ENCODE measurements at regions not wholly inside any gene's neighbourhood (a gene's known extent, or its start where the extent isn't known, plus 50 kb on each side); places are given as distances from the start of the nearest gene placed in this dataset.
"Not testable (repeated sequence)": the region's sequence is repeated elsewhere in the genome, so short reads cannot be mapped to it uniquely, and the experiment has no call there.

DNA sequence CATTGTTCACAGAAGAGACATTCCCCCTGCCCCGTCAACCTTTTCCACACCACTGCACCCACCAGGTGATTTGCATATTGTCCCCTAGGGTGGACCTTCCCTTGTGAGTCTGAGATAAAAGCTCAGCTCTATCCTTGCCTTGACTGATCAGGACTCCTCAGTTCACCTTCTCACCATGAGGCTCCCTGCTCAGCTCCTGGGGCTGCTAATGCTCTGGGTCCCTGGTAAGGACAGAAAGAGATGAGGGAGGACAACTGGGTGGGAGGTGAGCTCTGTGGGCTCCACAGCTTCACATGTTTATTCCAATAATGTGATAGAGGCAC is 1160.1 kb downstream of the RPIA start:
- H3K27me3 ChIP-seq (ENCODE audit: insufficient read depth, low read length): peaks cover 6% of the 10 kb centered on the region
- DNase-seq (ENCODE audit: insufficient read length, low spot score, missing footprints): no peak
- H3K36me3 ChIP-seq (ENCODE audit: insufficient read depth, low read length): no peaks in the 10 kb centered on the region
- H3K4me2 ChIP-seq (ENCODE audit: insufficient read depth, low read length): no peak overlapping the region
- no peaks in the 10 kb centered on the region for H3K4me1 ChIP-seq (ENCODE audit: insufficient read depth, low read length)
- no peaks in the 10 kb centered on the region for H3K79me2 ChIP-seq (ENCODE audit: insufficient read depth, low read length)
- no peak overlapping the region for H3K4me3 ChIP-seq (ENCODE audit: insufficient read depth, low read length)
- H3K9me3 ChIP-seq (ENCODE audit: low read depth, low read length): no peaks in the 10 kb centered on the region
- no peaks in the 10 kb centered on the region for H4K20me1 ChIP-seq (ENCODE audit: insufficient read depth, low read length)
- no peak overlapping the region for H3K27ac ChIP-seq (ENCODE audit: low read depth, low read length)
- no peak overlapping the region for H2AFZ ChIP-seq (ENCODE audit: low read length)
- TF ChIP-seq, protein P1, sequence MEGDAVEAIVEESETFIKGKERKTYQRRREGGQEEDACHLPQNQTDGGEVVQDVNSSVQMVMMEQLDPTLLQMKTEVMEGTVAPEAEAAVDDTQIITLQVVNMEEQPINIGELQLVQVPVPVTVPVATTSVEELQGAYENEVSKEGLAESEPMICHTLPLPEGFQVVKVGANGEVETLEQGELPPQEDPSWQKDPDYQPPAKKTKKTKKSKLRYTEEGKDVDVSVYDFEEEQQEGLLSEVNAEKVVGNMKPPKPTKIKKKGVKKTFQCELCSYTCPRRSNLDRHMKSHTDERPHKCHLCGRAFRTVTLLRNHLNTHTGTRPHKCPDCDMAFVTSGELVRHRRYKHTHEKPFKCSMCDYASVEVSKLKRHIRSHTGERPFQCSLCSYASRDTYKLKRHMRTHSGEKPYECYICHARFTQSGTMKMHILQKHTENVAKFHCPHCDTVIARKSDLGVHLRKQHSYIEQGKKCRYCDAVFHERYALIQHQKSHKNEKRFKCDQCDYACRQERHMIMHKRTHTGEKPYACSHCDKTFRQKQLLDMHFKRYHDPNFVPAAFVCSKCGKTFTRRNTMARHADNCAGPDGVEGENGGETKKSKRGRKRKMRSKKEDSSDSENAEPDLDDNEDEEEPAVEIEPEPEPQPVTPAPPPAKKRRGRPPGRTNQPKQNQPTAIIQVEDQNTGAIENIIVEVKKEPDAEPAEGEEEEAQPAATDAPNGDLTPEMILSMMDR (IDR thresholded peaks at IDR 0.05; ENCODE audit: extremely low read depth, low read depth, low read length): no peak

DNA sequence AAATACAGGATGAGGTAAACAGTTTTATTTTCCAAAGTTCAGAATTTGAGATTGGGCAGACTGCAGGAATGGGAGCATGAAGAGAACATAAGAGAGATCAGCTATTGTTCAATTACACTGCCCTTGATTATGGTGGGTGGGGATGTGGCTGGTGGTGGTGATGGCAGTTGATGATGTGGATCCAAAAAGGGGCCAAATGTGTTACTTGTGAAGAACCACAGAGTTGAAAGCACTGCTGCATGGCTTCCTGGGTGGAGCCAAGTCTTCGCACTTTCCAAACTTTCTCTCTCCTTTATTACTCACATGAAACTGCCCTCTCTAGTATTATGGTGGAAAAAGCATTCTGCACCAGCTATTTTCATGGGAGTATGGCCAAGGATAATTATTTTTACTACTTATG is 1162.0 kb downstream of the RPIA start:
- H3K9me3 ChIP-seq (ENCODE audit: low read depth, low read length); H3K79me2 ChIP-seq (ENCODE audit: insufficient read depth, low read length); H4K20me1 ChIP-seq (ENCODE audit: insufficient read depth, low read length); H3K4me1 ChIP-seq (ENCODE audit: insufficient read depth, low read length); H3K27me3 ChIP-seq (ENCODE audit: insufficient read depth, low read length); H3K4me2 ChIP-seq (ENCODE audit: insufficient read depth, low read length); H3K4me3 ChIP-seq (ENCODE audit: insufficient read depth, low read length); H3K36me3 ChIP-seq (ENCODE audit: insufficient read depth, low read length); H3K27ac ChIP-seq (ENCODE audit: low read depth, low read length); H2AFZ ChIP-seq (ENCODE audit: low read length); DNase-seq (ENCODE audit: insufficient read length, low spot score, missing footprints): not testable (repeated sequence)

DNA sequence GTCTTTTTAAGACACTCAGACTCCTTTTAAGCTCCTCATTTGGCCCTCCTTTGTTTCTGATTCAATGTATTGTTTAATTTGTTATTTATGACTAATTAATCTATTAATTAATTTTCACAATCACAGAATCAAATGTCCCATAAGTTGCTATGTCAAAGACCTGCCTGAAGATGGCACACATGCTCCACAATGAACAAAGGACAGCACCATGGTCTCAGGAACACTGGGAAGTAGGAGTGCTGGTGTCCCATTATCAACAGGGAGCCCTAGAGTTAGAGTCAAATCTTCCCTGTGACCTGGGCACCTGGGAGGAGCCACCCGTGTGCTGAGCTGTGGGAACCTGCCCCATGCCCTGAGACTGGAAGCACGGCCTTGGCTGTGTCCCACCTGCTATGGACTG is 1164.3 kb downstream of the RPIA start:
- H3K27me3 ChIP-seq (ENCODE audit: insufficient read depth, low read length); H3K27ac ChIP-seq (ENCODE audit: low read depth, low read length); H3K4me2 ChIP-seq (ENCODE audit: insufficient read depth, low read length); H3K36me3 ChIP-seq (ENCODE audit: insufficient read depth, low read length); H3K4me1 ChIP-seq (ENCODE audit: insufficient read depth, low read length); H2AFZ ChIP-seq (ENCODE audit: low read length); H3K9me3 ChIP-seq (ENCODE audit: low read depth, low read length); H4K20me1 ChIP-seq (ENCODE audit: insufficient read depth, low read length); H3K4me3 ChIP-seq (ENCODE audit: insufficient read depth, low read length); H3K79me2 ChIP-seq (ENCODE audit: insufficient read depth, low read length); DNase-seq (ENCODE audit: insufficient read length, low spot score, missing footprints): not testable (repeated sequence)

DNA sequence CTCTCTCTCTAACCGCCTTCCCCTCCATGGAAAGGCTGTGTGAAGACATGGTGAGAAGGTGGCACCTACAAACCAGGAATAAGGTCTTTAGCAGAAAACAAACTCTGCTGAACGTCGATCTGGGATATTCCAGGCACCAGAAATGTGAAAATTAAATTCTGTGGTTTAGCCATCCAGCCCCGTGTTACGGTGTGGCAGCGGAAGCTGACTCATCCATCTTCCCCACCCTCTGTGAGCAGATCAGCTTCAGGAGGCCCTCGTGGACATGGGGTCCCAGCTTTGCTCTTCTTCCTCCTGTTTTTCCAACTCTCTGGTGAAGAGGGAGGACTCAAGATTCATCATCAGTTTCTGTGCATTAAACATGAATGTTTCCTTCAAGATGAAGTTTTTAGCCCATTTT is 1164.8 kb downstream of the RPIA start:
- not testable (repeated sequence) for H3K4me1 ChIP-seq (ENCODE audit: insufficient read depth, low read length); H4K20me1 ChIP-seq (ENCODE audit: insufficient read depth, low read length); H3K27ac ChIP-seq (ENCODE audit: low read depth, low read length); DNase-seq (ENCODE audit: insufficient read length, low spot score, missing footprints); H3K9me3 ChIP-seq (ENCODE audit: low read depth, low read length); H2AFZ ChIP-seq (ENCODE audit: low read length); H3K27me3 ChIP-seq (ENCODE audit: insufficient read depth, low read length); H3K36me3 ChIP-seq (ENCODE audit: insufficient read depth, low read length); H3K4me3 ChIP-seq (ENCODE audit: insufficient read depth, low read length); H3K4me2 ChIP-seq (ENCODE audit: insufficient read depth, low read length); H3K79me2 ChIP-seq (ENCODE audit: insufficient read depth, low read length)

DNA sequence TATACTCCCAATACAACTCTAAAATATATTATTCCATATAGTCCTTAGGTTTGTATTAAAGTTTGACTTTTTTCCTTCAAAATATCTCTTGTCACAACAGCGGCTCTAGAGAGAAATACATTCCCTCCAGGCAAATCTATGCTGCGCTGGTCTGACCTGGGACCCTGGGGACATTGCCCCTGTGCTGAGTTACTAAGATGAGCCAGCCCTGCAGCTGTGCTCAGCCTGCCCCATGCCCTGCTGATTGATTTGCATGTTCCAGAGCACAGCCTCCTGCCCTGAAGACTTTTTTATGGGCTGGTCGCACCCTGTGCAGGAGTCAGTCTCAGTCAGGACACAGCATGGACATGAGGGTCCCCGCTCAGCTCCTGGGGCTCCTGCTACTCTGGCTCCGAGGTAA is 1170.7 kb downstream of the RPIA start:
- not testable (repeated sequence) for H3K9me3 ChIP-seq (ENCODE audit: low read depth, low read length); H3K79me2 ChIP-seq (ENCODE audit: insufficient read depth, low read length); H4K20me1 ChIP-seq (ENCODE audit: insufficient read depth, low read length); H3K27ac ChIP-seq (ENCODE audit: low read depth, low read length); H3K27me3 ChIP-seq (ENCODE audit: insufficient read depth, low read length); DNase-seq (ENCODE audit: insufficient read length, low spot score, missing footprints); H2AFZ ChIP-seq (ENCODE audit: low read length); H3K36me3 ChIP-seq (ENCODE audit: insufficient read depth, low read length); H3K4me1 ChIP-seq (ENCODE audit: insufficient read depth, low read length); H3K4me3 ChIP-seq (ENCODE audit: insufficient read depth, low read length); H3K4me2 ChIP-seq (ENCODE audit: insufficient read depth, low read length)

DNA sequence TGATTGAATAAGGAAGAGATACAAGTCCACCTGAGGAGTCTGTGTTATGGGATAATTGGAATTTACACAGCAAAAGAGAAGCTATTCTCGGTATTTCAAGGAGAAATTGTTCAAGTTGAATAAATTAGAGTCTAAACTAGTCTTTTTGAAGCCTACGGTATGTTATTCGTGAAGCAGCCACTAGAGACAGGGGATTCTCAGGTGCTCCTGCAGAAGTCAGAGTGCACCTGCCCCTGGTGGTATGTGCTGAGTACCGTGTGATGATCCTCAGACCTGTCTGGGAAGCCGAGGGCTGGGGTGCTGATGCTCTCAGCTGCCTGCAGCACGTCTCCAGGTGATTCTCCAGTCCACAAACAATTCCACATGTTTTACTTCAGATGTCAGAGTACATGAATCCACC is 1171.7 kb downstream of the RPIA start:
- H4K20me1 ChIP-seq (ENCODE audit: insufficient read depth, low read length); DNase-seq (ENCODE audit: insufficient read length, low spot score, missing footprints); H3K9me3 ChIP-seq (ENCODE audit: low read depth, low read length); H2AFZ ChIP-seq (ENCODE audit: low read length); H3K79me2 ChIP-seq (ENCODE audit: insufficient read depth, low read length); H3K4me2 ChIP-seq (ENCODE audit: insufficient read depth, low read length); H3K27me3 ChIP-seq (ENCODE audit: insufficient read depth, low read length); H3K4me3 ChIP-seq (ENCODE audit: insufficient read depth, low read length); H3K27ac ChIP-seq (ENCODE audit: low read depth, low read length); H3K36me3 ChIP-seq (ENCODE audit: insufficient read depth, low read length); H3K4me1 ChIP-seq (ENCODE audit: insufficient read depth, low read length): not testable (repeated sequence)

DNA sequence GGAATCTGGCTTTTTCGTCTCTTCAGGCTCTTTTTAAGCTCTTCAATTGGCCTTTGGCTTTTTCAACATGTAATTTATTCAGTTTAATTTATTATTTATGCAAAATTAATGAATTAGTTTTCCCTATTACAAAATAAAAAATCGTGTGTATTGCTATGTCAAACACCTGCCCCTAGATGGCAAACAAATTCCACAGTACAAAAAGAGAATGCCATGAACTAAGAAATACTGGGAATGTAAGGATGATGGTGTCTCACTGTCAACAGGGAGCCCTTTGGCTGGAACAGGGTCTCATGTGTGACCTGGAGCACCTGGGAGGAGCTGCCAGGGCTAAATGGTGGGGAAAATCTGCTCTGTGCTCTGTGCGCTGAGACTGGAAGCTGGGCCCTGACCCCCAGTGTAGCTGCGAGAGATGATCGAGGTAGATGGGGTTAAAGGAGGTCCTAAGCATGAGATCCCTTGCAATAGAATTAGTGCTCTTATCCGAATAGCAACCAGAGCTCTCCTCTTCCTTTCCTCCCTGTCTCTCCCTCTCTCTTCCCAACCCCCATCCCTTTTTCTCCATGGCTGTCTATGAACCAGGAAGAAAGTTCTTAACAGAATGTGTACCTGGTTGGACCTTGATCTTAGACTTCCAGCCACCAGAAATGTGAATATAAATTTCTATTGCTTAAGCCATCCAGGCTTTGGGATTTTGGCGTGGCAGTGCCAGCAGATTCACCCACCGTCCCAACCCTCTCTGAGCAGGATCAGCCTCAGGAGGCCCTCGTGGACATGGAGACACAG is 1183.5 kb downstream of the RPIA start:
- H3K4me3 ChIP-seq (ENCODE audit: insufficient read depth, low read length); H2AFZ ChIP-seq (ENCODE audit: low read length); H4K20me1 ChIP-seq (ENCODE audit: insufficient read depth, low read length); H3K36me3 ChIP-seq (ENCODE audit: insufficient read depth, low read length); H3K79me2 ChIP-seq (ENCODE audit: insufficient read depth, low read length); H3K9me3 ChIP-seq (ENCODE audit: low read depth, low read length); H3K4me1 ChIP-seq (ENCODE audit: insufficient read depth, low read length); H3K27me3 ChIP-seq (ENCODE audit: insufficient read depth, low read length); H3K4me2 ChIP-seq (ENCODE audit: insufficient read depth, low read length); DNase-seq (ENCODE audit: insufficient read length, low spot score, missing footprints); H3K27ac ChIP-seq (ENCODE audit: low read depth, low read length): not testable (repeated sequence)

DNA sequence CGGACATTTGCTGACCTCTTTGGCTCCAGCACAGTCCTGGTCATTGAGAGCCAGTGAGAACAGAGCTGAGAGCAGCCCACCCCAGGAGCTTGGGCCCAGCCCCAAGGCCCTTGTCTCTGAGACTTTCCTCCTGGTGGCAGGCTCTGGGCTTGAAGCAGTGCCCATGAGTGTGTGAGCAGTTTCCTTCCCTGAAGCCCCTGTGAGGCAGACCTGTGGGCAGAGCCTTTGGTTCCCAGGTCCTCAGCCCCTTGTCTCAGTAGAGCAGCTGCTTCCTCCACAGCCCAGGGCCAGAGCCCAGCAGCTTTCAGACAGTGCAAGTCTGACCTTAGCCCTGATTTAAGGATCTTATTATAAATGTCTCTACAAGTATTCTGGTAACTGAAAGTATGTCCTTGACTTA is 1185.0 kb downstream of the RPIA start:
- H3K4me3 ChIP-seq (ENCODE audit: insufficient read depth, low read length); H3K4me2 ChIP-seq (ENCODE audit: insufficient read depth, low read length); H3K27me3 ChIP-seq (ENCODE audit: insufficient read depth, low read length); H2AFZ ChIP-seq (ENCODE audit: low read length); H3K9me3 ChIP-seq (ENCODE audit: low read depth, low read length); H3K36me3 ChIP-seq (ENCODE audit: insufficient read depth, low read length); H3K27ac ChIP-seq (ENCODE audit: low read depth, low read length); H4K20me1 ChIP-seq (ENCODE audit: insufficient read depth, low read length); H3K79me2 ChIP-seq (ENCODE audit: insufficient read depth, low read length); H3K4me1 ChIP-seq (ENCODE audit: insufficient read depth, low read length); DNase-seq (ENCODE audit: insufficient read length, low spot score, missing footprints): not testable (repeated sequence)

Data from osteoblast (primary cell).